GM21576 (cell line): ENCODE measurements at regions not wholly inside any gene's neighbourhood (a gene's known extent, or its start where the extent isn't known, plus 50 kb on each side); places are given as distances from the start of the nearest gene placed in this dataset.
"Not testable (repeated sequence)": the region's sequence is repeated elsewhere in the genome, so short reads cannot be mapped to it uniquely, and the experiment has no call there.

Source experiments
- ATAC-seq: cut with Tn5 transposase; IDR thresholded peaks from one replicate; pipeline ENCODE4 v1.9.1; 2021; ENCODE audit warnings: mild to moderate bottlenecking, moderate library complexity; ENCODE audit not compliant: unreplicated experiment

DNA sequence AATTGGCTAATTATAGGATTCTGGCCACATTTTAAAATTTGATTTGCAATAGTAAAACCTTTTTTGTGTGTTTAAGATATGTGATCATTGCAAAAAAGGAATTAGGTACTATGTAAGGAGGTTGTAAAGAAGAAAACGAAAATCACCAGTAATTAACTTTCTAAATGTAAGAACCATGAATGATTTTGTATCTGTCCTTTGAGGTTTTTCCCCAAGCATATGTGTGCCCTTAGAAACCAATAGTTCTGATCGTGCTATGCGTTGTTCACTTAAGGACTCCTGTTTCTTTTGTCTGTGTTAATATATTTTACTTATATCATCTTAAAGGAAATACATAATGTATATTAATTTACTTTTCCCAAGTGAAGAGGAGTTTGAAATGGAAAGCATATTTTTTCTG, 410.2 kb downstream of the PSAT1 start:
- peak; percentile 35 for ATAC-seq

DNA sequence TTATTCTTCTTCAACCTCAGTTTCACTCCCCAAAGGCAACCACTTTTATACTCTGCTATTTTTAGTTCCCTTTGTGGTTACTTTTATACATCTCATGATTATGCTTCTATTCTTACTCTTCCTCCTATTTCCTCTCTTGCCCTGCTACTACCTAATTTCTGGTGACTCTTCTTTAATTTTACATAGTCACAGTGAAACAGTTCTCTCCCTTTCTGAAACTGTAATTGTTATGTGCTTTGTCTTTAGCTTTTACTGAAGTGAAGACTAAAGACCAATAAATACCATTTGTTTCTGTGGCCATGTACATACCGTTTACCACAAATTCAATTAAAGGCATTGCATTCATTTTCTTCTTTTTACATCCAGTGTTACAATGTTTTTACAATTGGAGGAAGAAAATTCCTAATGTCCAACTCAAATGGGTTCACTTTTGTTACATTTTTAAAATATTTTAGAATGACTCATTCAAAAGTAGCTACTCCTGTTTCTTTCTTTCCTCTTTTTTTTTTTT, 410.6 kb downstream of the PSAT1 start:
- ATAC-seq = peak; percentile 94

- no peak for ATAC-seq
Observed at GRCh38 chr9:78712903-78713613, 416.1 kb downstream of the PSAT1 start.

DNA sequence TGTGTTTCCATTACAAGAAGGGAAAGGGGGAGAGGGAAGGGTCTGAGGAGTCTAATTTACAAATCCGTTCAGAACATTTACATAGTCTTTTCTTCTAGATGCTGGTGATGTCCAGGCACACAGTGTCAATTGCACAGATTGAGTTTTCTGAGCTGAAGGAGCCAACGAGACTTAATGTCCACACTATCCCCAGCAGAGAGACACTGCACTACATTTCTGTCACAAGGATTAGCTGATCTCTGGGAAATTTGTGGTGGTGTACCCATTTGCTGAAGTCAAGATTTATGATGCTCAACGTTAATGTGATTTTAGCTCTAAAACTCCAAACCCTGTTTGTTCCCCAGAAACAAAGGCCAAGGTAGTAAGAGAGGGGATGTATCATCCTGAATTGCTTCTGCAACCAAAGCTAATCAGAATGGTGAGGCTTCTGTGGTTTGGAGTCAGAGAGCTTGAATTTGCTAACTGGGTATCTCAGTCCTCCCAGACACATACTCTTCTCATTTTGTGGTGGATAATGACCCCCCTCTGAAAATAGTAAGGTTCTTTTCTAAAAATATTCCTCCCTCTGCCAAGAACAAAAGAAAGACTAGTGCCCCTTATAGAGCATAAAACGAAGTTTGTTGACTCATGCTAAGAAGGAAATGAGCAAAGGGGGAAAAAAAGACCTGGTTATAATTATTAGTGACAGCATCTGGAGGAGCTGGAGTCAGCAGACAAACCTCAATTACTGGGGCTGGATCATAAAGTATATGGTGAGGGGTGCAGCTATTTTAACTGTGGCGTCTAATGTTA, 416.9 kb downstream of the PSAT1 start:
- no peak for ATAC-seq

GRCh38 chr9:78714576-78714975, 417.7 kb downstream of the PSAT1 start:
- ATAC-seq = no peak

DNA sequence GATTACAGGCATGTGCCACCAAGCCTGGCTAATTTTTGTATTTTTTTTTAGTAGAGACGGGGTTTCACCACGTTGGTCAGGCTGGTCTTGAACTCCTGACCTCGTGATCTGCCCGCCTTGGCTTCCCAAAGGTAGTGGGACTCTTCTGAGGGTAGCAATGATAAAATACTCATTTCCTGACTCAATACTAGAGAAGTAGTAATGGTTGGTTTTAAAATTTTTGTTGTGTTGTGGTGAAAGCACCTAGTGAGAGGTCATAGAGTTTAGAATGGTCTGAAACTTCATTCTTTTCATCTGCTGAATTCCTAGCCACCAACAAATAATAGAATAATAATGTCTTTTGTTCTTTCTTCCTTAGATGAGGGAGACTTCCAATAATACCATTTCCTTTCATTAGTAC, 422.1 kb downstream of the PSAT1 start:
- ATAC-seq = not testable (repeated sequence)

- ATAC-seq = no peak
Observed at GRCh38 chr9:78724896-78725295, 428.0 kb downstream of the PSAT1 start.

- no peak for ATAC-seq
Observed at GRCh38 chr9:78725503-78725902, 428.6 kb downstream of the PSAT1 start.

- ATAC-seq = no peak
Observed at GRCh38 chr9:78745331-78745730, 448.4 kb downstream of the PSAT1 start.

- ATAC-seq = no peak
Observed at GRCh38 chr9:78746010-78746409, 449.1 kb downstream of the PSAT1 start.

GRCh38 chr9:78753039-78753438, 456.1 kb downstream of the PSAT1 start:
- ATAC-seq = no peak

DNA sequence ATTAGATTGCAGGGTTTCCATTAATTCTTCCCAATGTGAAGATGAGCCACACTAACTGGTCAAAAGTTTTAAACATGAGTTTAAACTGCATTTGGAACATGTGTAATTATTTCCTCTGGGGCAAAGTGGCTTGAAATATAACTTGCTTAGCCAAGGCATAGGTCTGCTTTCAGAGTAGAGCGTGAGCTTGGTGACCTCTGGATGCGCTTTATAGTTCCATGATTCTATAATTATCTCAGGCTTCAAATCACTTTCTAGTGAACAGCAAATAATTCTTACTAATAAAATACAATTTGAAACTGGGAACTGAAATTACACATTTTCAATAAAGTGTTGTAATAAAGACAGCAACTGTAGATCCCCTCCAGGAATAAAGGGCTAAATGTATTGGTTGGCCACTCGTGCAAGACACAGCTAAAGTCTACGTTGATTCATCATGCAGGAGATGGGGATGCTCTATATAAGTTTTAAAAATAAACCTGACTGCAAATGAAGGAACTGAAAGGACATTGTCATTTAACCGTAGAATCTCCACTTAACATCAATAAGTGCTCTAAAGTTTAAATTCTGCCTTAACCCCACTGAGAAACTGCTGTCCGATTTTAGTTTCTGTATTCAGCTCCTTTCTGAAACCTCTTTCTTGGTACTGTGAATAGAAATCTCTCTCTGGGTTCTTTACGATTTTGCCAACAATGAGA, 460.0 kb downstream of the PSAT1 start:
- ATAC-seq = peak; percentile 78

DNA sequence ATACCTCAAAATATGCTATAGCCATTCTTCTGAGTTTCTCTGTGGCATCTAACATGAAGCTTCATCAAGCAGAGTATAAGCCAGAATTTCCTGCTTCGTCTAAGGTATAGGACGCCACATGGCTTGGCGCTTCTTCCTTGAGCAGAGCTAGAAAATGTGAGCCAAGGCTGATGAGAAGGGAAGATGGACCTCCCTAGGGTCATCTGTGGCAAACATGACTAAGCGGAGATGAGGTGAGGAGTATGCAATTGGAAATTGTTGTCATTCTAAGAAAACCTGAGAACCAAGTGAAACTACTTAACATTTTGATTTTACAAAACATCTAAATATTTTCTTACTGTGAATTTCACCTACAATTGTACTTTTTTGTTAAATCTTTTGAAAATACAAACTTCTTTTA, 466.5 kb downstream of the PSAT1 start:
- no peak for ATAC-seq

GRCh38 chr9:78765861-78766260, 468.9 kb downstream of the PSAT1 start:
- no peak for ATAC-seq

GRCh38 chr9:78767490-78767889, 470.6 kb downstream of the PSAT1 start:
- ATAC-seq = no peak

DNA sequence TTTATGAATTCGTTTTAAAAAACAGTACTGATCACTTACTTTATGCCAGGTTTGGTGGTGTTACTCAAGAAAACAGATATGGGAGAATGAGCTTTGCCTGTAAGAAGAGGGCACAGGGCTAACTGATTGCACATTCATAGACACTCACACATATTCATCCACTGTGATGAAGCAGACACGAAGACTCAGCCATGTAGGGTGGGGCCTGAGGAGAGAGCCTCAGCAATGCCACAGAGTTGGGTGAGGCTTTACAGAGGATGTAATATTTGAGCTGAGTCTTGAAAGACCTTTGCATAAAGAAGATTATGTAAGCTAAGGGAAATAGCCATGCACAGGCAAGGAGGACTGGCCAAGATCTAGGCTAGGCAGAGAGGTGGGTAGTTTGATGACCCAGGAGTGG, 472.8 kb downstream of the PSAT1 start:
- no peak for ATAC-seq

GRCh38 chr9:78775211-78775610, 478.3 kb downstream of the PSAT1 start:
- ATAC-seq = no peak

- no peak for ATAC-seq
Observed at GRCh38 chr9:78775696-78776295, 478.9 kb downstream of the PSAT1 start.

- no peak for ATAC-seq
Observed at GRCh38 chr9:78777747-78778146, 480.8 kb downstream of the PSAT1 start.

DNA sequence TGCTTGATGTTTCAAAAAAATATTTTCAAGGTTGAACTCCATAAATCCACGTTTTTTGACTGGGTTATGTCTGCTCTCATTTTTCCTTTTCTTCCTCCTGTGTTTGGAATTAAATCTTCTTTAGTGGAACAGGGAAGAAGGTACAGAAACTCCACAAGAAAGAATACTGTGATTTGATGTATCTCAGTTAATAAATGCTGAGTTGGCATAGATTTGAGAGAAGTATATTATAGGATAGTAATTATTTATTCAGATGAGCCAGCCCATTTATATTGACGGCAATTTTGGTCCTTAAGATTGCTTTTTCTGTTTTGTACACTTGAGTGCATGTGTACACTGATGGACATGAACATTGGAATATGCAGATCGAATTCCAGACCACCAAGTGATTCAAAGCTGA, 481.4 kb downstream of the PSAT1 start:
- ATAC-seq = no peak

GRCh38 chr9:78778861-78779374, 482.0 kb downstream of the PSAT1 start:
- no peak for ATAC-seq
